Naive thymus-derived CD8-positive, alpha-beta T cell (primary cell): ENCODE measurements at regions not wholly inside any gene's neighbourhood (a gene's known extent, or its start where the extent isn't known, plus 50 kb on each side); places are given as distances from the start of the nearest gene placed in this dataset.

ENCODE experiments used
- ATAC-seq, 2 donors: fragments of 150-1000 bp; cut with Tn5 transposase in 1 of 2; sonication (Bioruptor Pico), chemical (Tn5 transposase) in 1 of 2; 1 replicate in 1 of 2; 2 replicates in 1 of 2; pipeline ENCODE4 v1.10.0; 2021; ENCODE audit warnings: mild to moderate bottlenecking in 2 of 2, moderate library complexity in 2 of 2
- POLR2A ChIA-PET: fragments of 350-600 bp; sonication (Branson Sonifier 250); formaldehyde crosslinking; loops from one replicate; lab custom pipeline; 2021; ENCODE audit warnings: antibody characterized with exemption; lab: Charles Lee
- DNase-seq, 10 donors: peaks; one replicate each; pipeline versions ENCODE4 v3.0.0 to v3.0.0-alpha.2; 2020 to 2022
- H3K27ac Mint-ChIP-seq, 10 donors: one replicate each; pipeline ENCODE4 v1.8.0; 2020 to 2022; ENCODE audit warnings: mild to moderate bottlenecking in 10 of 10, mixed read lengths in 10 of 10, moderate library complexity in 4 of 10, inconsistent platforms in 1 of 10
- H3K27me3 Mint-ChIP-seq, 5 donors: one replicate each; pipeline ENCODE4 v1.8.0; 2021 to 2022; ENCODE audit warnings: mixed read lengths in 5 of 5
- H3K36me3 Mint-ChIP-seq, 3 donors: one replicate each; pipeline ENCODE4 v1.8.0; 2020 to 2022; ENCODE audit warnings: mixed read lengths in 3 of 3, mild to moderate bottlenecking in 2 of 3, inconsistent platforms in 1 of 3
- H3K4me1 Mint-ChIP-seq, 4 donors: one replicate each; pipeline ENCODE4 v1.8.0; 2021 to 2022; ENCODE audit warnings: mixed read lengths in 4 of 4
- H3K4me3 Mint-ChIP-seq, 10 donors: one replicate each; pipeline ENCODE4 v1.8.0; 2020 to 2022; ENCODE audit warnings: mild to moderate bottlenecking in 10 of 10, mixed read lengths in 10 of 10, moderate library complexity in 6 of 10, inconsistent platforms in 1 of 10
- H3K9me3 Mint-ChIP-seq, 9 donors: one replicate each; pipeline ENCODE4 v1.8.0; 2020 to 2022; ENCODE audit warnings: mixed read lengths in 9 of 9, mild to moderate bottlenecking in 3 of 9, inconsistent platforms in 1 of 9, moderate library complexity in 1 of 9

DNA sequence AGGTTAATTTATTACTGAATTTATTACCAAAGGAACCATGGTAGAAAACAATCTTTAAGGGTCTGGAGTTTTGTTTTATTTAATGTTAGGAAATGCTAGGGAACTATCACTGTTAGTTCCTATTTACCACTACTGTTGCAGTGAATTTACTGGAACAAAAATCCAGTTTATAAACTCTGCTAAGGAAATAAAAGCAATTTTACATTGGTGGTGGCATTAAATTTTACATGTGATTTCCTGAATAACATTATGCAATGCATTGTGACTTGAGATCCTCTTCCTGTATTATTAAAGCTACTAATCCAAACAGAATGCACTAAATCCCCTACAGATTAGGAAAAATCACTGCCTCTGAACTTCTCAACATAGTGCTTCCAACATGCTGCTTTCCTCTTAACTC, 599.5 kb upstream of the PTGER4 start:
- Mint-ChIP-seq H3K27ac (no peak overlapping the region), H3K4me1 (no peaks in the 10 kb centered on the region), H3K36me3 (no peaks in the 10 kb centered on the region), H3K4me3 (no peak overlapping the region), H3K27me3 (peaks cover 0 to 25% (median 8%) of the 10 kb centered on the region in 5 donors), H3K9me3 (peaks cover 0 to 2% (median 0%) of the 10 kb centered on the region in 9 donors)
- POLR2A ChIA-PET = no interaction called here
- DNase-seq = no peak
- no peak for ATAC-seq

DNA sequence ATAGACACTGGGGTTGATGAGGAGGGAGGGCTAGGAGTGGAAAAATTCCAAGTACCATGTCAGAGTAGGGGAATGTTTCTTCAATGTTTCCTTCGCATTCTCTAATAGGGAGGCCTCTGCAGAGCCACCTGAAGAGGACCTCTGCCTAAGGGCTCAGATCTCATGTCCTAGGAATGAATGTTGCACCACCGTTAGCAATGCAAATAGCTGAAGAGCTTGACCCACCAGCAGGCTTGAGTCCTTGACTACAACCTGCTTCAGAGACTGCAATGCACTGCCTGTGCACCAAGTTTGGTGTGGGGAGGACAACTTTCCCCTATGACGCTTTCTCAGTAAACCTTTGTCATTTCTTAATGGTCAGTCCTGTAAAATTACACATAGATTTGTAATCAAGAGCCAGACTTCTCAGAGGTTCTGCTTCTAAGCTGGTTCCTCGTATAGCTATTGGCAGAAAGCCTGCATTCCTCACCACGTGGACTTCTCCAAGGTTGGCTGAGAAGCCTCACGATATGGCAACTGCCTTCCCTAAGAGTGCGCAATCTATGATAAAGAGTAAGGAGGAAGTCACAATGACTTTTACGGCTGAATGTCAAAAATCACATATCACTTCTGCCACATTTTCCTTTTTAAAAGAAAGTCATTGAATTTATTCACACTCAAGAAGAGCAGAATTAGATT, 600.7 kb upstream of the PTGER4 start:
- Mint-ChIP-seq H3K4me3 (no peak overlapping the region), H3K36me3 (no peaks in the 10 kb centered on the region), H3K4me1 (no peaks in the 10 kb centered on the region), H3K27ac (no peak overlapping the region), H3K9me3 (no peaks in the 10 kb centered on the region), H3K27me3 (peaks cover 0 to 25% (median 8%) of the 10 kb centered on the region in 5 donors)
- ATAC-seq (no peak), DNase-seq (no peak)
- POLR2A ChIA-PET = no interaction called here

DNA sequence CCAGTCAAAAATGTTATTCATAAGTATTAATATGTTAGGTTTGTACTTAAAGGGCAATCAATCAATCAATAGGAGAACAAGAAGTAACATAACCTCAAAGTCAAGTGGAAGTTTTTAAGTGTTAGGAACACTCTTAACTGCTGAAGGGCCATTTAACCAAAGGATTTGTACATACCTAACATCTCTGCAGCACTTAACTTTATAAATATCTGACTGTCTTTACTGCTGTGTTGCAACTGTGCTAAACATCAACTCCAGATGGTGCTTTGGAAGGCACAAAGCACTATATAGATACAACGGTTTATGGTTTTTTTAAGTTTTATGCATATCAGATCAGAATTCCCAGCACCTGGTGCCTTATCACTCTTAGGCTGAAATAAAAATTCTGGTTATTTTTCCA, 604.9 kb upstream of the PTGER4 start:
- Mint-ChIP-seq H3K27ac (no peak overlapping the region), H3K4me1 (no peaks in the 10 kb centered on the region), H3K36me3 (no peaks in the 10 kb centered on the region), H3K9me3 (no peaks in the 10 kb centered on the region), H3K4me3 (no peak overlapping the region), H3K27me3 (peaks cover 0 to 18% (median 7%) of the 10 kb centered on the region in 5 donors)
- POLR2A ChIA-PET = no interaction called here
- ATAC-seq = no peak
- no peak for DNase-seq

DNA sequence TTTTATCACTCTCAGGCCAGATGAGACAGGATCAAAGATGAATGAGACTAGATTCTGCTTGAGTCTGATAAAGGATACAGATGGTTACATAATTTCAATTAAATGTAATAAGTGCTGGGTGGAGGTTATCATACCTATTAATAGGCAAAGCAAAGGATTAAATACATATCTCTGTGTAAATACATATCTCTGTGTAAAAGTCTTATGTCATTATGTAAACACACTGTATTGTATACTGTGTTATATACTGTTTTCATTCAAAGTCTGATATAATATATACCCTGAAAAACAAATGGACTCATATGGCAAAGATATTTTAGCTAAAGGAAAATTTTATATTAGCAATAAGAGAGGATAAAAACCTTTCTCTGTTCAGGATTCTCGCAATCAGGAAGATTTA, 605.8 kb upstream of the PTGER4 start:
- no peak for ATAC-seq
- no peak for DNase-seq
- H3K36me3 Mint-ChIP-seq = no peaks in the 10 kb centered on the region
- H3K27me3 Mint-ChIP-seq = peaks cover 0 to 9% (median 3%) of the 10 kb centered on the region in 5 donors
- H3K27ac Mint-ChIP-seq = no peak overlapping the region
- no peaks in the 10 kb centered on the region for H3K4me1 Mint-ChIP-seq
- H3K9me3 Mint-ChIP-seq = no peaks in the 10 kb centered on the region
- POLR2A ChIA-PET = no interaction called here
- H3K4me3 Mint-ChIP-seq = no peak overlapping the region

DNA sequence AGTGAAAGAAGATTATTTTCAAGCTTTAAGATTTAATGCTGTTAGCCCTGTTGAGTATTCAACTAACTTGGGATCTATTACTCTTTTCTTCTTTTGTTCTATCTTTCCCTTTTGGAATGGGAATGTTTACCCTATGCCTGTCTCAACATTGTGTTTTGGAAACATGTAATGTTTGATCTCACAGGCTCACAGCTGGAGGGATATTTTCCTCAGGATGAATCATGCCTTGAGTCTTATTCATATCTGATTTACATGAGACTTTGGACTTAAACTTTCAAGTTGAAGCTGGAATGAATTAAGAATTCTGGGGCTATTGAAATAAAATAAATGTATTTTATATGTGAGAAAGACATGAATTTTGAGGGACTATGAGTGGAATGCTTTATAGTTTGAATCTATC, 607.8 kb upstream of the PTGER4 start:
- no peaks in the 10 kb centered on the region for H3K9me3 Mint-ChIP-seq
- no peaks in the 10 kb centered on the region for H3K36me3 Mint-ChIP-seq
- peaks cover 0 to 3% (median 1%) of the 10 kb centered on the region in 5 donors for H3K27me3 Mint-ChIP-seq
- H3K4me1 Mint-ChIP-seq = no peaks in the 10 kb centered on the region
- DNase-seq = no peak
- no peak overlapping the region for H3K27ac Mint-ChIP-seq
- ATAC-seq = no peak
- POLR2A ChIA-PET = no interaction called here
- H3K4me3 Mint-ChIP-seq = no peak overlapping the region

DNA sequence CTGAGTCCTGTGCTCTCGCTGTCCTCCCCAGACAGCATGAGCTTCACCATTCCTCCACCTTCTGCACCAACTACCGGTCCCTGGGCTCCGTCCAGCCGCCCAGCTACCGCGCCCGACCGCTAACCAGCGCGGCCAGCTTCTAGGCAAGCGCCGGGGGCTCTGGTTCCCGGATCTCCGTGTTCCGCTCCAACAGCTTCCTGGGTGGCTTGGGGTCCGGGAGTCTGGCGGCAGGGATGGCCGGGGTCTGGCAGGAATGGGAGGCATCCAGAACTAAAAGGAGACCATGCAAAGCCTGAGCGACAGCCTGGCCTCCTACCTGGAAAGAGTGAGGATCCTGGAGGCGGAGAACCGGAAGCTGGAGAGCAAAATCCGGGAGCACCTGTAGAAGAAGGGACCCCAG, 613.1 kb upstream of the PTGER4 start:
- POLR2A ChIA-PET = no interaction called here
- H3K27me3 Mint-ChIP-seq = peaks cover 0 to 3% (median 1%) of the 10 kb centered on the region in 5 donors
- no peak overlapping the region for H3K27ac Mint-ChIP-seq

DNA sequence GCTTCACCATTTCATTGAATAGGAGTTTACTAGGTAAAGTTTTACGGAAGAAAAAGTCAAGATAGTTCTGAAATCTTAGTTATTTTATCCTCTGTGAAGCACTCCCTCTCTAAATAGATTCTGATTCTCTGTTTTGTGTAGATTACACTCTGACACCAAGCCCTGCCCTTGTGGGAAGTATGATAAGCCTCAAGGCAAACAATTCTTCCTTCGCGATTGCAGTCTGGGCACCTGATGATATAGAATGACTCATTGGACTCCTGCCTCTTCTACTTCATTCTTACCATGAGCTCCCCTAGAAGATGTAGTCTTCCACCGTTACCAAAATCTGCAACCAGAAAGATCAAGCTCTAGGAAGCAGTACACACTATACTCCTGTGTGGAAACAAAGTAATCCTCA, 626.9 kb upstream of the PTGER4 start:
- no peak for DNase-seq
- peaks cover 0 to 9% (median 5%) of the 10 kb centered on the region in 5 donors for H3K27me3 Mint-ChIP-seq
- no peak overlapping the region for H3K27ac Mint-ChIP-seq
- H3K4me3 Mint-ChIP-seq = no peak overlapping the region
- no peaks in the 10 kb centered on the region for H3K4me1 Mint-ChIP-seq
- POLR2A ChIA-PET = no interaction called here
- H3K9me3 Mint-ChIP-seq = no peaks in the 10 kb centered on the region
- no peak for ATAC-seq
- H3K36me3 Mint-ChIP-seq = no peaks in the 10 kb centered on the region

More for the DNA sequence above, 613.1 kb upstream of the PTGER4 start:
- Mint-ChIP-seq H3K9me3 (no peaks in the 10 kb centered on the region), H3K4me1 (no peaks in the 10 kb centered on the region), H3K4me3 (no peak overlapping the region), H3K36me3 (no peaks in the 10 kb centered on the region)
- ATAC-seq = no peak
- no peak for DNase-seq

DNA sequence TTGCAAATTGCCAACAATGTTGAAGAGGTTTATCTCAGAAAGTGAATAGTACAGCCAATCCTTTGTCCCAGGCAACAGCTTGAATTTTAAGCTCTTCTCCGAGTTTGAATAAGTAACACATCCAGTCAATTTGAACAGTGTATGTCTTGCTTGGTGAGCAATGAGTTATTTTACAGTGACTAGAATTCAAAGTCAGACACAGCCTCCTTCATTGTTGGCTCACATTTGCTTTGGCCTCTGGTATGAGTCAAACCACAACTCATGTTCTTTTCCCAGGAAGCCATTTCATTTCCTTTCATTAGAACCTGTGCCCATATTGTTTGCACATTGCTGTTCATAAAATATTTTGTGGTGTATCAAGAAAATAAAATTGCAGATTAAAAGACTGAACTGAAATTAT, 622.0 kb upstream of the DAB2 start:
- peaks cover 0 to 2% (median 0%) of the 10 kb centered on the region in 3 donors for H3K36me3 Mint-ChIP-seq
- POLR2A ChIA-PET = no interaction called here
- ATAC-seq (no peak), DNase-seq (no peak)
- peaks cover 0 to 4% (median 0%) of the 10 kb centered on the region in 4 donors for H3K4me1 Mint-ChIP-seq
- H3K4me3 Mint-ChIP-seq = no peak overlapping the region
- H3K9me3 Mint-ChIP-seq = peaks cover 0 to 6% (median 0%) of the 10 kb centered on the region in 9 donors
- H3K27ac Mint-ChIP-seq = no peak overlapping the region
- H3K27me3 Mint-ChIP-seq = peaks cover 0 to 10% (median 3%) of the 10 kb centered on the region in 5 donors

DNA sequence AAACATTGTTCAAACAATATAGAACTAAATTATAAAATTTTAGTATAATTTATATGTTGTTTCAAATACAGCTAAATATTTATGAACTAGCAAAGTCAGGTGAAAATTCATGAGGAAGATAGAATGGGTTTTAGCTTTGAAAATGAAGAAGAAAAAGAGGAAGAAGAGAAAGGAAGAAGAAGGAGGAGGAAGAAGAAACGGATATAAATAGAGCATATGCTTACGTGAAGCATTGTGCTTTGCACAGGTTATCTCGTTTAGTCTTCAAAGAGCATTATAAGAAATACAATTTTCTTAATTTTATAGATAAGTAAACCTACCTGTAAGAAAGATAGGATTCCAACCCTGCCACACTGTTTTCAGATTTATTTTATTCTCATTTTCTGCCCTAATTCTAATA, 620.6 kb upstream of the DAB2 start:
- H3K36me3 Mint-ChIP-seq = peaks cover 0 to 2% (median 0%) of the 10 kb centered on the region in 3 donors
- H3K9me3 Mint-ChIP-seq = peaks cover 0 to 6% (median 0%) of the 10 kb centered on the region in 9 donors
- H3K27ac Mint-ChIP-seq = no peak overlapping the region
- H3K4me1 Mint-ChIP-seq = peaks cover 0 to 4% (median 0%) of the 10 kb centered on the region in 4 donors
- POLR2A ChIA-PET = no interaction called here
- no peak for ATAC-seq
- H3K4me3 Mint-ChIP-seq = no peak overlapping the region
- peaks cover 0 to 10% (median 3%) of the 10 kb centered on the region in 5 donors for H3K27me3 Mint-ChIP-seq
- DNase-seq = no peak

DNA sequence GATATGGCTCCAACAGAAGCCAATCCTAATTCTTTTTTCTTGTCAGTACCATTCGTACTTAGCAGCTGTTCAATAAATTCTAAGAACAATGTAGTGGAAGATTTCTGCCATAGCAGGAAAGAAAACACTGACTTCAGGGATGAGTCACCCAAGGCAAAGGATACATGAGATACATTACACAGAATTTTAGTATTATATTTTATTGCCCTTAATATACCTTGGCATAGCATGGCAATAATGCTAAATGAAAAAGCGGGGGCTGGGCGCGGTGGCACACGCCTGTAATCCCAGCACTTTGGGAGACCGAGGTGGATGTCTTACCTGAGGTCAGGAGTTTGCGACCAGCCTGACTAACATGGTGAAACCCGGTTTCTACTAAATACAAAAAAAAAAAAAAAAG, 619.1 kb upstream of the DAB2 start:
- peaks cover 0 to 10% (median 3%) of the 10 kb centered on the region in 5 donors for H3K27me3 Mint-ChIP-seq
- peaks cover 0 to 6% (median 0%) of the 10 kb centered on the region in 9 donors for H3K9me3 Mint-ChIP-seq
- ATAC-seq = no peak
- H3K27ac Mint-ChIP-seq = no peak overlapping the region
- no peak for DNase-seq
- H3K36me3 Mint-ChIP-seq = peaks cover 0 to 2% (median 0%) of the 10 kb centered on the region in 3 donors
- H3K4me1 Mint-ChIP-seq = peaks cover 0 to 4% (median 0%) of the 10 kb centered on the region in 4 donors
- H3K4me3 Mint-ChIP-seq = no peak overlapping the region
- POLR2A ChIA-PET = interaction anchor here (0.6 kb wide), 1 partner anchor 151 kb away, joined by 3 read pairs; no protein-coding TSS in a partner anchor

DNA sequence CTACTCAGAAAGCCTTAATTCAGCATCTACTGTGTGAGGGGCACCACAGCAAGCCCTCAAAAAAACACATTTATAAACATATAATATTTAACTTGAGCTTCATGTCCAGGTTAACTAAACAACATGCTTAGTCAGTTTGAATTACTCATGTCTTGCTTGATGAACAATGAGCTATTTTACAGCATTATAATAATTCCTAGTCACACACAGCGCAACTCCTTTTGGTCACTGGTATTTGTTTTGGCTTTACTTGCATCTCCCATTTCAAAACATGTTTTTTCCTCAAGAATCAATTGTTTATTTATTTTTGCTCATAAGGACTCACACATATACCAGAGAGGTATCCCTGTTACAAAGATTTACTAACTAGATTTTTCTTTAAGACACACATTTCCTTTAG, 616.7 kb upstream of the DAB2 start:
- Mint-ChIP-seq H3K9me3 (no peaks in the 10 kb centered on the region), H3K27me3 (peaks cover 0 to 6% (median 4%) of the 10 kb centered on the region in 5 donors), H3K36me3 (peaks cover 0 to under 1% (median 0%) of the 10 kb centered on the region in 3 donors), H3K27ac (no peak overlapping the region), H3K4me3 (no peak overlapping the region), H3K4me1 (peaks cover 0 to 4% (median 0%) of the 10 kb centered on the region in 4 donors)
- DNase-seq (no peak), ATAC-seq (no peak)
- POLR2A ChIA-PET = no interaction called here

DNA sequence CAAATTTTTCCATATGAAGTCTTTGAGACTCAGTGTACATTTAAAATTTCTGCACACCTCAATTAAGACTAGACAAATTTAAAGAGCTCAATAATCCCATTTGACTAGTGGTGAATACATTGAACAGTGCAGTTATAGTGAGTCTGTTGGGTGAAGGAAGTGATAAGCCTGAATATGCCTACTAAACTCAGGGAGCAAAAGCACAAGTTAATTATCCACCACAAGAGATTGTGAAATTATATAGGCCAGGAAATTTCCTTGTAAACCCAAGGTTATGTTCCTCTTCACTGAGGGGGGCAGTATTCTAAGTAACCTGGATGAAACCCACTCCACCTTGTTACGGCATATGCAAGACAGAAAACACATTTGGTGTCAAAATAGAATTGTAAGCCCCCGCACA, 612.9 kb upstream of the DAB2 start:
- POLR2A ChIA-PET = no interaction called here
- H3K4me1 Mint-ChIP-seq = peaks cover 3 to 14% (median 4%) of the 10 kb centered on the region in 4 donors
- no peak for ATAC-seq

DNA sequence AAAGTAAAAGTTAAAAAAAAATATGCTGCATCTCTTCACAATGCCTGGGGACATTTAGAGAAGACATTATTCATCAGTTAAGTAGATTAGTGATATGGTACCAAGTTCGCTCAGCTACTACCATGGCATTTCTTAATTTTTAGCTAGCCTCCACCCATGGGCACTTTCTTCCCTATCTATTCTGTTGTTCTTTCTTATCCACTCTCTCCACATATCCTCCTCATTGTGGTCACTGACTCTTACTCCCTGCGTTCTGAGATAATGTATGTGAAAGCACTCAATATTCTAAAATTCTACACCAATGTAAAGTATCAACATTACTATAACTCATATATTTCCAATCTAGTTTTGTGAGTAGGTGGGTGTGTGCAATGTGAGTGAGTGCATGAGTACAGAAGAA, 609.7 kb upstream of the DAB2 start:
- peaks cover 0 to 8% (median 3%) of the 10 kb centered on the region in 5 donors for H3K27me3 Mint-ChIP-seq
- DNase-seq (no peak), ATAC-seq (no peak)
- H3K4me3 Mint-ChIP-seq = no peak overlapping the region
- H3K27ac Mint-ChIP-seq = no peak overlapping the region
- POLR2A ChIA-PET = no interaction called here
- H3K4me1 Mint-ChIP-seq = peaks cover 3 to 17% (median 5%) of the 10 kb centered on the region in 4 donors
- no peaks in the 10 kb centered on the region for H3K36me3 Mint-ChIP-seq
- H3K9me3 Mint-ChIP-seq = no peaks in the 10 kb centered on the region

More for the DNA sequence above, 612.9 kb upstream of the DAB2 start:
- H3K27ac Mint-ChIP-seq = no peak overlapping the region
- no peak overlapping the region for H3K4me3 Mint-ChIP-seq
- no peak for DNase-seq
- H3K9me3 Mint-ChIP-seq = no peaks in the 10 kb centered on the region
- no peaks in the 10 kb centered on the region for H3K36me3 Mint-ChIP-seq
- H3K27me3 Mint-ChIP-seq = peaks cover 0 to 5% (median 0%) of the 10 kb centered on the region in 5 donors
